Neural progenitor cell (in vitro differentiated cells): ENCODE measurements at regions not wholly inside any gene's neighbourhood (a gene's known extent, or its start where the extent isn't known, plus 50 kb on each side); places are given as distances from the start of the nearest gene placed in this dataset.

Source experiments
- CTCF ChIP-seq: fragments of 200-600 bp; sonication (generic); IDR thresholded peaks from 2 replicates; pipeline ENCODE4 v1.5.1; 2017; ENCODE audit warnings: antibody characterized with exemption, mild to moderate bottlenecking
- EZH2 ChIP-seq: fragments of 200-600 bp; sonication (generic); IDR thresholded peaks from 2 replicates; pipeline ENCODE4 v1.6.1; 2017; ENCODE audit warnings: antibody characterized with exemption, mild to moderate bottlenecking, moderate library complexity
- EZH2phosphoT487 ChIP-seq: fragments of 200-600 bp; sonication (generic); IDR thresholded peaks from 2 replicates; pipeline ENCODE4 v1.6.1; 2017; ENCODE audit warnings: antibody characterized with exemption

- TF ChIP-seq EZH2, result no peak
- TF ChIP-seq CTCF, result no peak
- TF ChIP-seq EZH2phosphoT487, result no peak
Measured at GRCh38 chr3:22431334-22431733, 680.3 kb upstream of the ZNF385D start.
